ENCODE measurements at regions not wholly inside any gene's neighbourhood (a gene's known extent, or its start where the extent isn't known, plus 50 kb on each side); places are given as distances from the start of the nearest gene placed in this dataset.

GRCh38 chr20:57996936-57997890 is 231.2 kb downstream of the ANKRD60 start:
- Histone ChIP-seq H2AK5ac (ENCODE audit: low read depth, low read length) (no peak overlapping the region), H3K27me3 (replicated peaks in 1 of 4; ENCODE audit: control insufficient read depth in 3 of 4, extremely low read depth in 1 of 4, insufficient read depth in 3 of 4, low read length in 3 of 4) (0 out of 7 replicates have a peak, but pooled peaks cover 0 to 3% (median 0%) of the 10 kb centered on the region in 4 experiments), H3K18ac (ENCODE audit: extremely low read depth, low read length) (no peak overlapping the region), H2BK5ac (ENCODE audit: low read depth, low read length) (no peak overlapping the region), H3K4me2 (ENCODE audit: insufficient read depth in 1 of 2, low read depth in 2 of 2, low read length in 2 of 2) (no peak overlapping the region), H4K20me1 (replicated peaks in 1 of 2; ENCODE audit: control insufficient read depth in 1 of 2, insufficient read depth in 2 of 2, low read length in 2 of 2) (no peaks in the 10 kb centered on the region), H4K91ac (replicated peaks; ENCODE audit: insufficient read length, low read length) (no peak overlapping the region), H3K79me1 (ENCODE audit: low read depth, low read length) (no peaks in the 10 kb centered on the region), H3K23me2 (ENCODE audit: low read depth, low read length) (peaks cover 3% of the 10 kb centered on the region; the same call in 1 of the 2 replicates), H3K23ac (ENCODE audit: insufficient read length) (no peak overlapping the region), H3K27ac (ENCODE audit: low read depth, low read length) (no peak overlapping the region), H3K4me3 (ENCODE audit: extremely low read depth in 1 of 4, insufficient read depth in 2 of 4, low read depth in 3 of 4, low read length in 4 of 4) (no peak overlapping the region), H3K14ac (ENCODE audit: insufficient read length) (no peak overlapping the region), H3K4me1 (replicated peaks in 1 of 4; ENCODE audit: control insufficient read depth in 3 of 4, insufficient read depth in 4 of 4, low read length in 3 of 4) (peaks cover 0 to 7% (median 6%) of the 10 kb centered on the region in 4 experiments; a peak in 5 of 7 replicates), H4K8ac (ENCODE audit: extremely low read depth, insufficient read depth, low read length) (no peak overlapping the region), H2BK20ac (ENCODE audit: low read length) (no peak overlapping the region), H3K36me3 (ENCODE audit: control insufficient read depth in 2 of 4, insufficient read depth in 4 of 4, low read length in 3 of 4) (no peaks in the 10 kb centered on the region), H3K9ac (replicated peaks in 1 of 4; ENCODE audit: extremely low read depth in 1 of 4, low read depth in 3 of 4, low read length in 3 of 4) (no peak overlapping the region), H3K56ac (replicated peaks; ENCODE audit: insufficient read length, low read depth, low read length) (no peak overlapping the region), H2BK120ac (replicated peaks; ENCODE audit: low read depth, low read length) (no peak overlapping the region), H3K9me3 (ENCODE audit: insufficient read depth in 2 of 2, low read depth in 1 of 2, low read length in 1 of 2) (no peaks in the 10 kb centered on the region), H3K4ac (replicated peaks; ENCODE audit: insufficient read length, low read depth, low read length) (no peak overlapping the region), H3K79me2 (ENCODE audit: control insufficient read depth in 1 of 2, insufficient read depth in 2 of 2, low read length in 2 of 2) (no peaks in the 10 kb centered on the region), H2BK15ac (ENCODE audit: low read length) (no peak overlapping the region), H2AFZ (ENCODE audit: low read length) (no peak overlapping the region), H2BK12ac (ENCODE audit: low read depth, low read length) (no peak overlapping the region), H4K5ac (ENCODE audit: insufficient read length, low read depth, low read length) (no peak overlapping the region)
- no peak for FAIRE-seq
- ChIA-PET POLR2A (ENCODE audit: partially characterized antibody) (no interaction called here), CTCF (ENCODE audit: partially characterized antibody) (interaction anchor here (0.8 to 2.4 kb wide), 8 partner anchors 9 to 343 kb away, joined by 3 to 11 read pairs (median 3); no protein-coding TSS in a partner anchor)
- 98% methylated on average over 2 of the region's 2 CpGs; no CpG with 5 or more reads in 1 of the 2 experiments for WGBS, 2 experiments (ENCODE audit: extremely low coverage in 1 of 2, insufficient coverage in 1 of 2, insufficient read length in 1 of 2, insufficient replicate concordance in 2 of 2, low coverage in 1 of 2, low lambda C conversion rate in 2 of 2, missing lambda C conversion rate in 1 of 2)
- DNase-seq (ENCODE audit: low read depth in 1 of 2, low spot score in 2 of 2) = no peak
- no peak for TF ChIP-seq RNF2 (IDR thresholded peaks at IDR 0.05; ENCODE audit: borderline replicate concordance, low read depth, low read length, missing control alignments, poor library complexity, severe bottlenecking)
- no peak for TF ChIP-seq JUN (IDR thresholded peaks at IDR 0.05; ENCODE audit: low read depth, low read length)
- TF ChIP-seq, protein P1, sequence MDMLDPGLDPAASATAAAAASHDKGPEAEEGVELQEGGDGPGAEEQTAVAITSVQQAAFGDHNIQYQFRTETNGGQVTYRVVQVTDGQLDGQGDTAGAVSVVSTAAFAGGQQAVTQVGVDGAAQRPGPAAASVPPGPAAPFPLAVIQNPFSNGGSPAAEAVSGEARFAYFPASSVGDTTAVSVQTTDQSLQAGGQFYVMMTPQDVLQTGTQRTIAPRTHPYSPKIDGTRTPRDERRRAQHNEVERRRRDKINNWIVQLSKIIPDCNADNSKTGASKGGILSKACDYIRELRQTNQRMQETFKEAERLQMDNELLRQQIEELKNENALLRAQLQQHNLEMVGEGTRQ (IDR thresholded peaks at IDR 0.05; ENCODE audit: low read length) = no peak
- no peak for TF ChIP-seq NANOG (IDR thresholded peaks at IDR 0.05; ENCODE audit: insufficient read depth, low read depth, low read length, poor library complexity, severe bottlenecking)
- TF ChIP-seq JUND (IDR thresholded peaks at IDR 0.05; ENCODE audit: low read length) = no peak
- TF ChIP-seq SP4 (IDR thresholded peaks at IDR 0.05; ENCODE audit: low read length) = no peak
- no peak for TF ChIP-seq NRF1 (IDR thresholded peaks at IDR 0.05; ENCODE audit: low read depth, low read length)
- no peak for TF ChIP-seq KDM1A (IDR thresholded peaks at IDR 0.05; ENCODE audit: borderline replicate concordance, low read length)
- no peak for TF ChIP-seq SP1 (IDR thresholded peaks at IDR 0.05; ENCODE audit: low read depth, low read length)
- TF ChIP-seq ASH2L (IDR thresholded peaks at IDR 0.05; ENCODE audit: low read length) = no peak
- TF ChIP-seq SRF (IDR thresholded peaks at IDR 0.05; ENCODE audit: low read depth, low read length) = no peak

Measured in H1 (cell line).